Gastroesophageal sphincter (tissue), 4 donors: ENCODE measurements at regions not wholly inside any gene's neighbourhood (a gene's known extent, or its start where the extent isn't known, plus 50 kb on each side); places are given as distances from the start of the nearest gene placed in this dataset.

Source experiments
- ATAC-seq: fragments of 150-250 bp; one replicate; pipeline ENCODE4 v1.9.1; 2016; ENCODE audit warnings: mild to moderate bottlenecking, moderate library complexity
- H3K27ac ChIP-seq, 4 donors: fragments of 200-600 bp; sonication (generic) in 3 of 4; 1 replicate in 3 of 4; 2 replicates in 1 of 4; pipeline ENCODE4 v1.5.1; 2016 to 2019
- H3K27me3 ChIP-seq: fragments of 200-600 bp; sonication (generic); one replicate; pipeline ENCODE4 v1.5.1; 2019
- H3K36me3 ChIP-seq, 2 donors: fragments of 200-600 bp; sonication (generic); one replicate each; pipeline ENCODE4 v1.5.1; 2019; ENCODE audit warnings: control low read depth in 1 of 2
- H3K4me1 ChIP-seq, 3 donors: fragments of 200-600 bp; sonication (generic); 1 replicate in 2 of 3; 2 replicates in 1 of 3; pipeline ENCODE4 v1.5.1; 2016 to 2019; ENCODE audit warnings: control low read depth in 2 of 3
- H3K4me3 ChIP-seq, 2 donors: fragments of 200-600 bp; sonication (generic); one replicate each; pipeline ENCODE4 v1.5.1; 2019; ENCODE audit warnings: mild to moderate bottlenecking in 1 of 2, moderate library complexity in 1 of 2
- H3K9me3 ChIP-seq, 3 donors: fragments of 200-600 bp; sonication (generic); one replicate each; pipeline ENCODE4 v1.5.1; 2017 to 2019; ENCODE audit warnings: control low read depth in 2 of 3
- CTCF ChIP-seq, 4 experiments: fragments of 200-600 bp in 2 of 4; fragments of 450-650 bp in 2 of 4; sonication (generic) in 1 of 4; IDR thresholded peaks; one replicate each; pipeline ENCODE4 v1.5.1; 2017 to 2019; ENCODE audit warnings: antibody characterized with exemption in 4 of 4, mild to moderate bottlenecking in 2 of 4, moderate library complexity in 2 of 4
- EP300 ChIP-seq: sonication (generic); formaldehyde crosslinking; IDR thresholded peaks from one replicate; pipeline ENCODE4 v1.6.1; 2017; ENCODE audit warnings: antibody characterized with exemption, mild to moderate bottlenecking
- POLR2A ChIP-seq, 2 donors: fragments of 450-650 bp; IDR thresholded peaks; one replicate each; pipeline ENCODE4 v1.6.1; 2017; ENCODE audit warnings: antibody characterized with exemption in 2 of 2, mild to moderate bottlenecking in 2 of 2, moderate library complexity in 1 of 2
- POLR2AphosphoS5 ChIP-seq: sonication (generic); formaldehyde crosslinking; IDR thresholded peaks from one replicate; pipeline ENCODE4 v1.6.1; 2017; ENCODE audit warnings: antibody characterized with exemption
- WGBS, 2 donors: methylation state at CpG; one replicate each; pipeline ENCODE4 v1.1.5; 2018; ENCODE audit warnings: low coverage in 1 of 2; 5-methylcytosine and 5-hydroxymethylcytosine counted together

GRCh38 chr5:173385832-173386360 lies 57.7 kb upstream of the STC2 start:
- Histone ChIP-seq H3K9me3 (no peaks in the 10 kb centered on the region), H3K27me3 (no peaks in the 10 kb centered on the region), H3K36me3 (no peaks in the 10 kb centered on the region), H3K4me3 (no peak overlapping the region), H3K4me1 (no peaks in the 10 kb centered on the region), H3K27ac (no peak overlapping the region)
- ATAC-seq, result no peak
- 86% methylated on average over 4 of the region's 4 CpGs; no CpG with 5 or more reads in 1 of the 2 donors for WGBS, 2 donors
- TF ChIP-seq EP300 (no peak), POLR2AphosphoS5 (no peak), POLR2A (IDR thresholded peaks at IDR 0.05) (no peak), CTCF (IDR thresholded peaks at IDR 0.05) (no peak)

DNA sequence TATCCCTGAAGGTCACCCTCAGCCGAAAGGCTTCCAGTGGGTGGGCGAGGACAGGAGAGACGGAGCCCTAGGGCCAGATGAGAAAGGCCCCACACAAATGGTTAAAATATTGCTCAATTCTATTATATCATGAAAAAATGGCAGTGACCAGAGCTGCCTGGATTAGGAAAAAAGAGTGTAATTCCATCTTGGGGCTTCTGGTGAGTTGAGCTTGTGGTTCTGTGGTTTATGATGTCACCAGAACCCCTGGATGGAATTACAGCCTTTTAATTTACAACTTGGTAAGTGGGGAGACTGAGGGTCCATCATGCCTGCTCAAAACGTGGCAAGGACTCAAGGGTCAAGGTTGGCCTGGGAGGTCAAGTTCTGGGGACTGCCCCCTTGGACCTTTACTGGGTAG lies 55.5 kb upstream of the STC2 start:
- Histone ChIP-seq H3K4me3 (no peak overlapping the region), H3K4me1 (no peaks in the 10 kb centered on the region), H3K36me3 (no peaks in the 10 kb centered on the region), H3K9me3 (no peaks in the 10 kb centered on the region), H3K27ac (no peak overlapping the region), H3K27me3 (no peaks in the 10 kb centered on the region)
- no peak for ATAC-seq
- no peak for TF ChIP-seq EP300
- no peak for TF ChIP-seq POLR2AphosphoS5
- no peak for TF ChIP-seq CTCF (IDR thresholded peaks at IDR 0.05)
- no peak for TF ChIP-seq POLR2A (IDR thresholded peaks at IDR 0.05)
- 81 to 84% methylated on average over 3 of the region's 4 CpGs for WGBS, 2 donors

GRCh38 chr5:173378727-173379126 lies 50.5 kb upstream of the STC2 start:
- no peak for ATAC-seq
- Histone ChIP-seq H3K27ac (no peak overlapping the region), H3K9me3 (no peaks in the 10 kb centered on the region), H3K4me3 (no peak overlapping the region), H3K27me3 (no peaks in the 10 kb centered on the region), H3K4me1 (no peaks in the 10 kb centered on the region), H3K36me3 (no peaks in the 10 kb centered on the region)
- 90 to 100% methylated on average over 3 of the region's 3 CpGs for WGBS, 2 donors
- TF ChIP-seq POLR2A (IDR thresholded peaks at IDR 0.05) (no peak), EP300 (no peak), CTCF (IDR thresholded peaks at IDR 0.05) (no peak), POLR2AphosphoS5 (no peak)
